ENCODE measurements at regions not wholly inside any gene's neighbourhood (a gene's known extent, or its start where the extent isn't known, plus 50 kb on each side); places are given as distances from the start of the nearest gene placed in this dataset.

DNA sequence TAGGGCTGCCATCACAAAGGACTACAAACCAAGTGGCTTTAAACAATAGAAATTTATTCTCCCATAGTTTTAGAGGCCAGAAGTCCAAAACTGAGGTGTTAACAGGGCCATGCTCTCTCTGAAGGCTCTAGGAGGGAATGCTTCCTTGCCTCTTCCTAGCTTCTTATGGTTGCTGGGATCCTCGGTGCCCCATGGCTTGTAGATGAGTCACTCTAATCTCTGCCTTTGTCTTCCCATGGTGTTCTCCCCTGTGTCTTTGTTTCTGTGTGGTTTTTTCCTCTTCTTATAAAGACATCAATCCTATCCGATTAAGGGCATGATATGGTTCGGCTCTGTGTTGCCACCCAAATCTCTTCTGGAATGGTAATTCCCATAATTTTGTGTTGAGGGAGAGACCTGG, 178.8 kb upstream of the NREP start:
- DNase-seq: no peak

DNA sequence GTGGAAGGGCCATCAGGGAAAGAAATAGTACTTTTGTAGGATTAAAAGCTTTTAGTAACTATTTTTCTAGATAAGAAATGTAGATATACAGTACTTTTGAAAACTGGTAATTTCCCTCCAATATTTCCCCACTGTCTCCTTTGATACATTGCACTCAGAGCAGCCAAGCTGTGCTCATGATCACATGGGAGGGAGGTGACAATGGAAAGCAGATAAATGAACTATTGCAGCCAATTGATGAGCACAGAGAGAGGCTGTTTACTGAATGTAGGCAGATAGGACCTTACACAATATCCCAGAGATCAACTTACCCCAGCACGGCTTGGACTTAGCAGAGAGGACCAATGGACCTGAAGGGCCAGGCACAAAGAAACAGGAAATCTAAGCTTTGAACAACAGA, 178.0 kb upstream of the NREP start:
- DNase-seq: no peak

DNA sequence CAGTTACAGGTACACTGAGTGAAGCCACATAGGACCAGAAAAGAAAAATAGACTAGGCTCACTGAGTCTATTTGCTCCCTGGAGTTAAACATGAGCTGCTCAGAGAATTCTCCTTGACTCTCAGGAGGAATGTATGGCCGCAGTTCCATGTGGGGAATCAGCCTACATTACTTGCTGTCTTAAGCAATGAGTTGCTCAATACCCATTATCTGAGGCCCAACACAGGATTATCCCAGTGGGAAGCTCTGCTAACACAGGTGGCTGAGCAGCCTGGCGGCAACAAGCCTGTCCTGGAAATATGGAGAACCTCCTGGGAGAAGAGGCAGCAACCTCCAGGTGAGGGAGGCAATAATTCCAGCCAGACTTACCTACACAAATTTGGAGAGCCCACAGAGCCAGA, 177.5 kb upstream of the NREP start:
- no peak for DNase-seq

DNA sequence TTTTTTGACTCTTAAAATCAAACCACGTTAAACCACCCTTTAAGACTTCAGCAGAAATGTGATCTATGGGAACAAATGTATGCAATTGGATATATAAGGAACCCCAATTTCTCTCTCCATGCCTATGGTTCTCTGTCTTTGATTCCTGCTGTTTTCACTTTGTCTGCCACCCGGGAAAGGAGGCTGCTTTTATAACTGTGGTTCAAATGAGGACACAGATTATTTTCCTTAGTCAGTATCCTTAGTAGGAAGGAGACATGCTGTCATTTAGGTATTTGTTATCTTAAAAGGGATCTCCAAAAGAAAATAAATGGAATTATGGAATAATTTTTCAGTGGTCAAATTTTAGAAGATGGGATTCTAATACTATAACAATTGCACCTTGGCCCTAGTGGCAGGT, 176.1 kb upstream of the NREP start:
- DNase-seq: no peak

DNA sequence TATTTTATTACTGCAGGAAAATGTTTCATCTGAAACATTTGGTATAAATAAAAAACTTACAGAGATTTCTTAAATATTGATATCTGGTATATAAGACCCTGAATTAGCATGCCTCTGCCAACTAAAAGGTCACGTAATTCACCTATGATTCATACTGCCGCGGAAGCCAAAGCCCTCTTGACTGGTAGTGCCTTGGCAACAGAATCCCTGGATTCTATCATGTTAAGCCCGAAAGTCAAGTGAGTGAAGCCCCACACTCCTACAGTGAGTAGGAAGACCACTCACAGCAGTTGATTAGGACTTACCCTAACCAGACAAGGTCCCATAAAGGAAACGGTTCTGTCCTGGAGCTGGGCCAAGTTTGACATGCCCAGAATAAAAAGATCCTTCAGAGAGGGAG, 175.6 kb upstream of the NREP start:
- DNase-seq: no peak

DNA sequence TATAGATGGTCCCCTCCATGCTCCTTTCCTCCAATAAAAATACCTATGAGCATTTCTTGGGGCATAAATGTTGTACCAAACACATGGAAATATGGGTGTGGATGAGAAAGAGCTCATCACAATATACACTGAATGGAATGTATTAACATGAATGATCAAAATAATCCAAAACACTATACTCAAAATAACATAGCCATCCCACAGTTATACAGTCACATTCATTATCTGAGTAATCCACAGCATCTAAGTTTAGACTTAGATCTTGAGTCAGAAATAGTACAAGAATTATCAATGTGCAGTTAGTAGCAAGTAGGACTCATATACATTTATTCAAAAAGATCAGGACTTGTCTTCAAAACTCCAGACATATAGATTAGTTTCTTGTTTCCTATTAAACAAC, 175.2 kb upstream of the NREP start:
- no peak for DNase-seq

DNA sequence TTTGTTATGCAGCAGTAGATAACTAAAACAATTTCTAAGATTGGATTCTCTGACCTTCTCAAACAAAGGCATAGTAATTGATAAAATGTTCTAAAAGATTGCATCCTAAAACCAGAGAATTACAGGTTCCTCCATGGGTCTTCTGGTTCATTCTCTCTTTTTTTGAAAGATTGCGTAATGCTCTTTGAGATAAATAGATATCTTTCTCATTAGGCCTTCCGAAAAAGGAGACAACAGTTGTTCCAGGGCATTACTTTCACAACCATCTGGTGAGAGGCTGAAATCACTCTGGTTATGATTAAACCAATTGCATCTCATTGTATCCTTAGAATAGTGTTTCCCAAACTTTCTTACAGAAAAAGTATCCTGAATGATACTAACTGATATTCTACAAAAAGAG, 174.7 kb upstream of the NREP start:
- peak; percentile 8 for DNase-seq

DNA sequence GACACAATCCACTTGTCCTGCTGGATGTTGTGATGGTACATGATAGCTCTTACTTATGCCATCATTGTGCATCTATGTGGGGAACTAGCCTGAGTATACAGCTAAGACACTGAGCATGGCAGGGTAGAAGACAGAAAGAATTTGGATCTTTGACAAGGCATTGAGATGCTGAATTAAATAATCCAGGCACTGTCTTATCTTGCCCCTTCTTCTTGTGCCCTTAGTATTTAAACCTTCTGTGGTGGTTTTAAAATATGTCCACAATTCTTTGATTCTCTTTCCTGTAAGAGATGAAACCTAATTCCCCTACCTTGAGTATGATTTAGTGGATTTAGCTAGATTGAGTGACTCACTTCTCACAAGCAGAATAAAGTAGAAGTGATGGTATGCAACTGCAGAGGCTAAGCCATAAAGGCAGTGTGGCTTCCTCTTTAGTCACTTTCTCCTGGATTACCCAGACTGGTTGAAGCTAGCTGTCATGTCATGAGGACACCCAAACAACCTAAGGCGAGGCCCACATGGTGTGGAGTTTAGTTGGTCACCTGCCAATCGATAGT, 174.0 kb upstream of the NREP start:
- peak; percentile 96 for DNase-seq

DNA sequence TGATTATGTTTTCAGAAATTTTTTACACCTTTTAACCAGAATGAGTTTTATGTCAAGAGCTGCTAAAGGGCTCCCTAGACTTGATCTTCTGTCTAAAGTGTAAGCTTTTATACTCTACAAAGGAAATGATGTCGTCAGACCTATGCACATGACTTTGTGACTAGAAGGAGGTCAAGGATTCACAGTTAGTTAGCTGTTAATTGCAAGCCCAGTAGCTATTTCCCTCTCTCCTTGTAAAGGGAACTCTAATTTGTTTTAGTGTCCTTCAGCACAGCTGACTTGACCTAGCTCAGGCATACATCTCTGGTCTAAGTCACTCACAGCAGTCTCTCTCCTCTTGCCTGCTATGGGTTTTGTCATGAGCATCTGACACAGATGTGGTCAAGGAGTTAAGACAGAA, 173.5 kb upstream of the NREP start:
- DNase-seq: peak; percentile 82

DNA sequence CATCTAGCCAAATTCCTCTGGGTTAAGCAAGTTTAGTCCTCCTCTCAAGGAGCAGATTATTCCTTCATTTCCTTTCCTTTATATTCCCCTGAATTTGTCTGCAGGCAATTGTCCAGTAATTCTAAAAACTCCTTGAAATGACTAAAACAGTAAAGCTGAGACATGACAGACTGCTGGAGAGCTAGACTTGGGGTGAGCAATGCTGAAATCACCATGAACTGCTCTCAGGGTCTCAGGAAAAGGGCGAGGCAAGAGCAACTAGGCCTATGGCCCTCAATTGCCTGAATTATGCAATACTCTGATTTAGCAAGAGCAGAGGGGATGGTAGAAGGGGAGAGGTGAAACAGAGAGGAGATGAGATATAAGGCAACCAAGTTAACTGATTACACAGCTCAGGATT, 172.9 kb upstream of the NREP start:
- DNase-seq: peak; percentile 87

DNA sequence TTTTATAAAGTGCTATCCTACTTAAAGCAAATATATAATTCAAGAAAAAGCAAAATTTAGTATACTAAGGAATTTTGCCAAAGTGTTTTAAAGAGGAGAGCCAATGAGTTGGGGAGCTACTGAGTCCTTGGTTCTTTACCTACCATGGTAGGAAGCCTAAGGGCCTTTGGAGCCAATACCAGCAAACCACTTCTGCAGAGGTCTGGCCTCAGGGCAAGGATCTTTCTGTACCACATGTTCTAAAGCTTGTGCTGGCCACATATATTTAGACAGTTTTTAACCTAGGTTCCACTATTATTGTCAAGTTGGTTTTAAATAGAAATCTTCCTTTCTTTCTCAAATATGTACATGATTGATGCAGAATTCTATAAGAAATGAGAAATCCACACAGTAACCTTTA, 172.3 kb upstream of the NREP start:
- peak; percentile 13 for DNase-seq

DNA sequence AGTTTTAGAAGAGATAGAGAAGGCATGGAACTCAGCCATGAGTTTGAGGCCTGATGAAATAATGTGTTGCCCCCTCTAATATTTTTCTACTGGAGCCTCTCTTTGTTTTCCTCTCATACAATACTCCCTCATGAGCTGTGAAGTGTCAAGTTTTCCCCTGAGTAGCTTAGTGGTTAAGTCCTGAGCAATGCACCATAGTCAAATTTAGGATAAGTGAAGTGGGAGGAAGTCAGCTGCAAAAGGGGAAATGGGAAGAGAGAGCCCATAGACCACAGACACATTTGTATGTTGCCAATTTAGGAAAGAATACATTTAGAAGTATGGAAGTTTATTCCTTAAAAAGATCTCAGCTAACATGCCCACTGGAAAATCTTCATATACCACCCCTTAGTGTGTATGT, 171.5 kb upstream of the NREP start:
- DNase-seq: peak; percentile 88

DNA sequence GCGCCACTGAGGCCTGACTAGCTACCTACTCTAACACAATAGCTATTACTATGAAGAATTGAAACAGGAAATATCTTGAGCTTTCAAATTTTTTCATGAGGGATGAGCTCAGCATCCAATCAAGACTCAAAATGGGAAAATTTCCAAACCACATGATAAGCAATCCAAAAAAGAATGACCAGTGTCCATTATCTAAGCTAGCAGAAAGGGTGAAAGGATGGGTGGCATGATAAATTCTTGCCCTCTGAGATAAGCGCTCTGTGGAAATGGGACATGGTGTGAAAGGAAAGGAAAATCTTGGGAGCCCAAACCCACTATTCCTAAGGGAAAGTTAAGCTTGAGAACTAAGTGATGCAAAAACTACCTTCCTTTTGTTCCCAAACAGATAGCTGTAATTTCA, 170.2 kb upstream of the NREP start:
- no peak for DNase-seq

DNA sequence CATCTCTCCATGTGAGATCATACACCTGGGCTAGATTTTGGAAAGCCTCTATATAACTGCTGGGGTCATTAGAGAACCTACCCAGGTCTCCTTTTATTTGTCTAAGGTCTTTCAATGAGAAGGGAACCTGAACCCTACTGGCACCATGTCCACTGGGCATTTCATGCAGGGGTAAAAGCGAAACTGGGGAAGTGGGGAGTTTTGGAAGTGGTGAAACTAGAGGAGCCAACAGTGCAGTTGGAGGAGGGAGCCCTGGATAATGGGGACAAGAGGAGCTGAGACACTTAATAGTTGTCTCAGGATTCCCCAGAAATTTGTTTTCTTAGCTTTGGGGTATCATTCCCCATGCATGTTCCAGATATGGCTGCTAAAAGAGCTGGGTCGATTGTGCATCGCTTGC, 169.0 kb upstream of the NREP start:
- DNase-seq: peak; percentile 2

DNA sequence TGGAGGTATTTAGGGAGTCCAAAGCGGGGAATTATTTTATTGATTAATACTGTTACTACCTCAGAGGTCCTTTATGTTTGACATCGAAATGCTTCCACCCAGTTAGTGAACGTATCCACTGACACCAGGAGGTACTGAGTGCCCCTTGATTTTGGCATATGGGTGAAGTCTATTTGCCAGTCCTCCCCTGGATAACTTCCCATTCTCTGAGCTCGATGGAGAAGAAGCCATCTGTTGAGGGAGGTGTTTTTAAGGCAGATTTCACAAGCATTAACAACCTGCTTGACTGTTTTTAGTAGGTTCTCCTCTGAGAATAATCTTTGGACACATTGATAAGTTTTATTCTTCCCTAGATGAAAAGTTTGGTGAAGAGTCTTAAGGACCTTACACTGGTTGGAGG, 165.3 kb upstream of the NREP start:
- no peak for DNase-seq

DNA sequence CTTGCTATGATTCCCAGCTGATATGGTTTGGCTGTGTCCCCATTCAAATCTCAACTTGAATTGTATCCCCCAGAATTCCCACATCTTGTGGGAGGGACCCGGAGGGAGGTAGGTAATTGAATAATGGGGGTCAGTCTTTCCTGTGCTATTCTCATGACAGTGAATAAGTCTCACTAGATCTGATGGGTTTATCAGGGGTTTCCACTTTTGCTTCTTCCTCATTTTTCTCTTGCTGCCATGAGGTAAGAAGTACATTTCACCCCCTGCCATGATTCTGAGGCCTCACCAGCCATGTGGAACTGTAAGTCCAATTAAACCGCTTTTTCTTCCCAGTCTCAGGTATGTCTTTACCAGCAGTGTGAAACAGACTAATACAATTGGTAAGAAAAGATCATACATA, 164.7 kb upstream of the NREP start:
- DNase-seq: peak; percentile 10

DNA sequence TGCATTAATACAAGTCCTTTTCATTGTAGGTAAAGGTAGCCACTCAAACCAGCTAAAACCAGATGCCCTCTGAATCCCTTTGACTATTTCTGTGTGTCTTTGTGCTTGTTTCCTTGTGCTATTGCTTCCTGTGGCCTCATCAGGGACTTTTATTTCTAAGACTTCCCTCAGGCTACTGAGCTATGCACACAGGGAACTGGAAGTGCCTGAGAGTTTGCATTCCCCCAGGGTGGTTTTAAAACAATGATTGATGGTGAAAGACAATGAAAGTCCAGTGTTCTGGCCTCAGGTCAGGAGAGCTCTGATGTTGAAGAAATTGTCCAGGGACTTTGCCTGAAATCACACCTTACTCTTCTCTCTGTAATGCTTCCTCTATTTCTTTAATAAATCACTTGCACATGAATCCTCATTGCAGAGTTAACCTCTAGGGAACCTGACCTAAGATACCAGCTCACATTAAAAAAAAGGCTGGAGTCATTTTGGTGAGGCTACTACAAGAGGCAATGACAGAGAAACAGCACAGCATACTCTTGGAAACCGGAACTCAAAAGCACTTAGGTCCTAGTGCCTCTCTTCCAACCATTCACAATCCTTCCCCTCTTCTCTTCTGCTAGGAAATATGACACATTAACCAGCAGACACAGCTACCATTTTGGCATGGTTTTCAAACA, 158.1 kb upstream of the NREP start:
- DNase-seq: no peak

DNA sequence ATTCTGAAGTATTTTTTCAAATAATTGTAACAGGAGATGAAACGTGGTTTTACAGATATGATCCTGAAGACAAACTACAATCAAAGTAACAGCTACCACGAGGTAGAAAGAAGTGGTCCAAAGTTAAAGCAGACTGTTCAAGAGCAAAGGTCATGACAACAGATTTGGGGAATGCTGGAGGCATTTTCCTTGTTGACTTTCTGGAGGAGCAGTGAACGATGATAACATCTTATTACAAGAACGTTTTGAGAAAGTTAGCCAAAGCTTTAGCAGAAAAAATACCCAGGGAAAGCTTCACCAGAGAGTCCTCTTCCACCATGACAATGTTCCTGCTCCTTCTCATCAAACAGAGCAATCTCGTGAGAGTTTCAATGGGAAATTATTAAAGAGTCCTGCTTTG, 145.4 kb upstream of the NREP start:
- DNase-seq: no peak

DNA sequence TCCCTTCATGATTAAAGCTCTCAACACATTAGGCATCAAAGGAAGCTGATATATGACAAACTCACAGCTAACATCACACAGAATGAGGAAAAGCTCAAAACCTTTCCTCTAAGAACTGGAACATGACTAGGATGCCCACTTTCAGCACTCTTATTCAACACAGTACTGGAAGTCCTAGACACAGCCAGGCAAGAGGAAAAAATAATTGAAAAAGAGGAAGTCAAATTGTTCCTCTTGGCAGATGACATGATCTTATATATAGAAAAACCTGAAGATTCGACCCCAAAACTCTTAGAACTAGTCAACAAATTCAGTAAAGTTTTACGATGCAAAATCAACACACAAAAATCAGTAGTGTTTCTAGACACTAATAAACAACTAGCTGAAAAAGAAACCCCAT, 144.3 kb upstream of the NREP start:
- peak; percentile 74 for DNase-seq

DNA sequence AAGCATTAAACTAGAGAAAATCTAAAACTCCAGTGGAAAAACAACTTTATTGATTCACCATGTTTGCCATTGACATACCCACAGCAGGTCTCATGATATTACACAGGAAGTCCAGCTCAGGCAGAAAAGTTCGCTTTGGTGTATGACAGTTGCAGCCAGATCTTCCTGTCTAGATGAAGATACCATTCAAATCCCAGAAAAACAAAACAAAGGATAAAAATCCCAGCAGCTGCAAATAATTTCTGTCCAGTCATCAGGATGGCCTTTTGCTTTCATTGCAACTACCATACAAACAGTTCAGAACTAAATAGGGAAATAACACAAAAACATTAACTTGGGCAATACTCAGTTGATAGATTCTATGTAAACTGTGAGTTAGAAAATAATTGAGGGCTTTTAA, 136.0 kb upstream of the NREP start:
- DNase-seq: no peak

DNA sequence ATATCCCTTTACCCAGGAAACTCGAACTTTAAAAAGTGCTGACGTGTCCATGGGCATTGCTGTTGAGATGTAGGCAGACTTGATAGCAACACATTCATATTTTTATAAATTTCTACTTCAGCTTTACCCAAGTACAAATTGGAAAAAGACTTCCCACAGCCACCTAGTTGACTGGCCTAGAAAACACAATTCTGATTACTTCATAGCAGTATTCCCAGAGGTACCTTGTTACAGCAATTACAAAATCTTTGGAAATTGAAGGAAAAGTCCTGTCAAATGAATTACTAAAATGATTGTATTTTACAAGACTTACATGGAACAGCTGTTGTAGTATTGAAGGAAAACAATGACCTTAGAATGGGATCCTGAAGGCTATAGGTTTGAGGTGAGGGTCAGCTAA, 130.7 kb upstream of the NREP start:
- no peak for DNase-seq

DNA sequence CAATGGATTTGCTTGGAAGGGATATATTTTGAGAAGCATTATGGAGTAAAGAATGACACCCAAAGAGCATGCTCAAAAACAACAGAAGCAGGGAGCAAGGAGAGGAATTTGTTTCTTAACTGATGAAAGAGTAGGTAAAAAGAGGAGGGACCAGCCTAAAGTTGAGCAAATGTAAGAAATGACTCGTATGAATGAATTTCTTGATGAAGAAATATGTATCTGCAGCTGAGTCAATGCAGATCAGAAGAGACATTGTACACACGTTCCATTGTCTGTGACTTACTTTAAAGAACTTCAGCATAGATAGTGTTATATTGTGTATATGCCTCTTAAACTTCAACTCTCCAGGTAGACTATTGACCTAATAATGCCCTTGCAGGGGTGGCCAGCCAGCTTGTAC, 112.7 kb upstream of the NREP start:
- DNase-seq: no peak

DNA sequence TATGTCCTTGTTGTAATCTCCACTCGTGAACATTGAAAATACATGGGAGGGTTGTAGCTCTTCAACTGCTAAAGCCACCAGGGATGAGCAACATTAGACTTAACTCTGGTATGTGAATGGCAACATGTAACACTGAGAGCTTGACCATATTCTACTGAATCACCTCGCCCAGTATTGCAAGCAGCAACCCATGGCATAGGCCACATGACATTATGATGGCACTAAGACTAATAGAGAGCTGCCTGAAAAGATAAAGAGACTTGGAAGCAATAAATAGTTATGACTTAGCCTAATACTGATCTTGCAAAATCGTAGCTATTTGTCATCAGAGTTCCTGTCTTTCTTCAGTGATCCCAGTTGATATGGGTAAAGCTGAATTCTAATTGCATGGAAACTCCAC, 108.4 kb upstream of the NREP start:
- DNase-seq: no peak

DNA sequence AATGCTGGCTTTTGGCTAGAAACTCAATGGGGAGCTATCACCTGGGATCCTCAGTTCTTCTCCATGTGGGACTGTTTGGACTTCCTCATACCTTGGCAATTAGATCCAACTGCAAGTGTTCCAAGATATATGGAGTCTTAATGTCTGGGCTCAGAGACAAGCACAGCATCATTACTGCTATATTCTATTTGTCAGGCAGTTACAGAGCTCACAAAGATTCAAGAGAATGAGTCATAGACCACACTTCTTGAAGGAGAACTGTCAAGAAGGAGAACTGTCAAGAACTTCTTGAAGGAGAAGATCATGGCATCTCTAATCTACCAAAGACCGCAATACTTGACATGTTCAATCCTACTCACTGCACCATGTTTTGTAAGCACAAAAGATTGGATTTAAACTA, 106.8 kb upstream of the NREP start:
- DNase-seq: peak; percentile 74

DNA sequence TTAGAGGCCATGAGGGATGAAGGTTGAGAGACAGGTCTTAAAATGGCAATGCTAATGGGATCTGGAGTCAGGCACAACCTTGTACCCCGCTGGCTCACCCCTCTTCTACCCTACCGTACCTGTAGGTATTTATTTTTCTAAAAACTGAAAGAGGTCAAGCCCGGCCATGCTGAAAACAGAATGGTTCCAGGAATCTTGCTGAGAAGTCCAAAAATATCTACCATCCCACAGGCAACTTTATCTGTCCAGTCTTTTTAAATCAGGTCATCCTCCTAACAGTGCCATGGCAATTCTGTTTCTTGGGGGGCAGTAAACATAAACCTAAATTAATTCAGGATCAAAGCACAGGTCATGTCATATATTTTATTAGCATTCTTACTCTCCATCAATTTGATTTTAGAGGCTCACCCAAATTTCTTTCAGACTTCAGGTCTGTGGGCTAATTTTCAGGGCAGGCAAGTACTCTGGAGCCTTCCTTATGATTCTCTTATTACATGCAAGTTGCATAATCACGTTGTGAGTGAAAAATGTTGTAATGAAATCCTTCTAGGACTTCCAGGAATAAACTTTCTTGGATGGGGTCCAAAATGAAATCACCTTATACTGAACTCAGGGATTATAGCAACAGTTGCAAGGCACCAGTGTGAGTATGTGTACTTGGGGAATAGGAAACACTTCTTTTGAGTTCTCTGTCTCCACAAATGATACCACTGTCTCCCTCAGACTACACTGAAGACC, 102.7 kb upstream of the NREP start:
- no peak for DNase-seq
